GM12891 (cell line): ENCODE measurements at regions not wholly inside any gene's neighbourhood (a gene's known extent, or its start where the extent isn't known, plus 50 kb on each side); places are given as distances from the start of the nearest gene placed in this dataset.

Source experiments
- POLR2A ChIP-seq: IDR thresholded peaks from 2 replicates; pipeline ENCODE4 v1.6.1; 2011; ENCODE audit warnings: low read depth, low read length, control low read depth
- POLR2AphosphoS5 ChIP-seq: IDR thresholded peaks from 2 replicates; pipeline ENCODE4 v1.6.1; 2011; ENCODE audit warnings: low read depth, low read length, control low read depth
- TAF1 ChIP-seq: IDR thresholded peaks from 2 replicates; pipeline ENCODE4 v1.6.1; 2011; ENCODE audit warnings: low read depth, low read length, control low read depth

DNA sequence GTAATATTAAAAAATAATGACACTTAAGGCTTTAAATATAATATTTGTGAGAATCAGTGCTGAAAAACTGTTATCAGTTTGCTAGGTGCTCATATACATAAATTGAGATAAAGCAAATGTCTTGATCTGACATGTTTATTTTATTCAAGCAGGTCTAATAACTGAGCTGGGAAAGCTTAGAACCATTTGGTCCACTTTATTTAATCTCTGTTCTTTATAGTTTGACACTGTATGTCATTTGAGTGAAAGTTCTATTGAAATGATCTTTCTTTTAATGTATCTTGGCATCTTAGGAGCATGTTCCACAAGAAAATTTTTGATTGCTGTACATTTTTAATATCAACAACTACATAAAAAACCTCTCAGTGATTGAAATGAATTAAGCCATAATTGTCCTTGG is 772.0 kb upstream of the NRSN1 start:
- TF ChIP-seq POLR2A (no peak), POLR2AphosphoS5 (no peak), TAF1 (no peak)
